NCI-H1417 (cell line): ENCODE measurements at regions not wholly inside any gene's neighbourhood (a gene's known extent, or its start where the extent isn't known, plus 50 kb on each side); places are given as distances from the start of the nearest gene placed in this dataset.

Experiments
- DNase-seq, 3 experiments: peaks; one replicate each; lab custom pipeline; 2025; lab: John Stamatoyannopoulos, UW

DNA sequence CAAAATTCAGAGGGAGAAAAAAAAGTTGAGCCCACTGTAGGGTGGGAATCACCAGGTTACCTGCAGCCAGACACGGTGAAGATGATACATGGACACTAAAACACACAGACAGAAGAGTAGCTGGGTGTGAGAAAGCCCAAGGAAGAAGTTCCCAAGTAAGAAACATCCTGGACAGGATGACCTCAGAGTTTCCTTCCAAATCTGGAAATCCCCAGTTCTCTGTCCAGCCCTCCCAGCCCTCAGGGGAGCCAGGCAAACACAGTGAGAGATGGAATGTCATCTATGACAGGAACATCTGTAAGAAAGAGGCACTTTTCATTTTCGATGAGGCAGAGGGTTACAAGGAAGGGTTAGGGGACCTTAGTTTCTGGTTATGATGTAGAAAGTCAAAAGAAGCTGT is 125.1 kb upstream of the LYZL1 start:
- no peak for DNase-seq

DNA sequence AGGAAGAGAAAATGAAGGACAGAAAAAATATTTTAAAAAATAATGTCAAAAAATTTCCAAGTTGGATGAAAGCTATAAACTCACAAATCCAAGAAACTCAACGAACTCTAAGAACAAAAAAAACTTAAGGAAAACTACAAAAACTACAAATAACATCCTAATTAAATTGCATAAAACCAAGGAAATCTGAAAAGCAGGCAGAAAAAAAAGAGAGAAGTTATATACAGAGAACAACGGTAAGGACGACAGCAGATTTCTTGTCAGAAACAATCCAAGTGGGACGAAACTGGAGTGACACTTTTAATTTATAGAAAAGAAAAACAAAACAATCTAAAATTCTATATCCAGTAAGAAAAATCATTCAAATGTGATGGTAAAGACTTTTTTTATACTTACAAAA is 122.2 kb upstream of the LYZL1 start:
- DNase-seq: no peak

DNA sequence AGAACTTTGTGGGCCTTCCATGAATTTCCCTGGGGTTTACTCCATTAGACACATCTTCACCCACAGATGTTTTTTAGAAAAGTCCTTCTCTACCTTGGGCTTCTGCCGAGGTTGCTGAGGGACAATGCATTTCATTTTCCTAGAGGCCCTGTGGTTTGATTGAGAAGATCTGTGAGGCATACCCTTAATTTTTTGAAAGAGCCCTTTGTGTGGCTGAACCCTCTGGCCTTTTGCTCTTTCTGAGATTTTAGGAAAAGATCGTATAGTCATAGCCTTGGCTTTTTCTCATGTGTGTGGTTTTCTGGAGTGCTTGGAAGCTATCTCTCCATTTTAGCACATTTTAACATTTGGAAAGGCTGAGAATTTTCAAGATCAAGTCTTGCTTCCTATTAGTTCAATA is 119.8 kb upstream of the LYZL1 start:
- no peak for DNase-seq

- no peak for DNase-seq
These were observed 117.2 kb upstream of the LYZL1 start for GRCh38 chr10:29171717-29172116.

GRCh38 chr10:29174389-29174788 is 114.5 kb upstream of the LYZL1 start:
- DNase-seq: no peak

GRCh38 chr10:29176845-29177832 is 111.7 kb upstream of the LYZL1 start:
- DNase-seq: no peak

DNA sequence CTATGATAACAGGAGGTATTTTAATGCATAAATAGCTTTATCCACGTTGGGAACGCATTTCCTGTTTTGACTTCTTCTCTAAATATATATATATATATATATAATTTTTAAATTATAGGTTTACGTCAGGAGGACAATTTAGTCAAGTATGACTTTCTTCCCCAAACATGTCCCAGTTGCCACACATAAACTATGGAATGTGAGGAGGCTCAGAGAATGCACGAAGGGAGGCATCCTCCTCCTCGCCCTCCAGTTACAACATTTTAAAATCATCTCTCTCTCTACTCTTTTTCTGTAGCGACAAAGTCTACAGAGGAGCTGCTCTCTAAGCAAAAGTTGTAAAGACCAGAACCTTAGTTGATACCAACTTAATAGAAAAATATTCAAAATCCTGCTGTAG is 106.9 kb upstream of the LYZL1 start:
- DNase-seq: no peak

- DNase-seq: peak in 1 of 3 experiments; percentile 1
These were observed 105.4 kb upstream of the LYZL1 start for GRCh38 chr10:29183301-29183945.

GRCh38 chr10:29184205-29185000 is 104.5 kb upstream of the LYZL1 start:
- DNase-seq: no peak

DNA sequence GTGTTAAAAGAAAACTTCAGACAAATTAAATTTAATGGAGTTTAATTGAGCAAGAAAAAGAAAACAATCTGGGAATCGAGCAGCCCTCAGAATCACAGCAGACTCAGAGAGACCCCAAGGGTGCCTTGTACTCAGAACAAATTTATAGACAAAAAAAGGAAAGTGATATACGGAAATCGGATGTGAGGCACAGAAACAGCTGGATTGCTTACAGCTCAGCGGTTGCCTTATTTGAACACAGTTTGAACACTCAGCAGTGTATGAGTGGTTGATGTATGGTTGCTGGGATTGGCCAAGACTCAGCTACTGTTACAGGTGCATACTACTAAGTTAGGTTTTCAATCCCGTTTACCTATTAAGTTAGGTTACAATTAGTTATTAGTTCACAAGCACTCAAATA is 103.8 kb upstream of the LYZL1 start:
- no peak for DNase-seq

DNA sequence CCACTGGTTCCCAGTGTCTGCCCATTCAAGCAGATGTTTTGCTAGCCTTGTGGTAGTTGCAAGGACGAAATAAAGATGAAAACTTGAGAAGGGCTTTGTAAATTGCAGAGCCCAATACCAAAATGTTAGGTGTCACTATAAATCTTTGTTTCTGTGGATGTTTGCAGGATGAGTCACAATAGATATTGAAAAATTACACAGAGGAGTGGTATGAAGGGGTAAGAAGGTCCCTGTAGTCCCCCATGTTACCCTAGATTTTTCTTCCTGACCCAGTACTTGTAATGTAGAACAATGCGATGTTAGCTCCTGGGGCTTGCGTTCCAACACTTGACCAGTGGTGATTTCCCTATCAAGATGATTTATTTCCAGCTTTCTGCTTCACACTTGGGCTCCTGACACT is 102.6 kb upstream of the LYZL1 start:
- no peak for DNase-seq

GRCh38 chr10:29189256-29189655 is 99.6 kb upstream of the LYZL1 start:
- DNase-seq: no peak

GRCh38 chr10:29191674-29192073 is 97.2 kb upstream of the LYZL1 start:
- no peak for DNase-seq

- no peak for DNase-seq
These were observed 89.5 kb upstream of the LYZL1 start for GRCh38 chr10:29199339-29199738.

- no peak for DNase-seq
These were observed 88.8 kb upstream of the LYZL1 start for GRCh38 chr10:29199941-29200679.

GRCh38 chr10:29202386-29202940 is 86.4 kb upstream of the LYZL1 start:
- DNase-seq: no peak

DNA sequence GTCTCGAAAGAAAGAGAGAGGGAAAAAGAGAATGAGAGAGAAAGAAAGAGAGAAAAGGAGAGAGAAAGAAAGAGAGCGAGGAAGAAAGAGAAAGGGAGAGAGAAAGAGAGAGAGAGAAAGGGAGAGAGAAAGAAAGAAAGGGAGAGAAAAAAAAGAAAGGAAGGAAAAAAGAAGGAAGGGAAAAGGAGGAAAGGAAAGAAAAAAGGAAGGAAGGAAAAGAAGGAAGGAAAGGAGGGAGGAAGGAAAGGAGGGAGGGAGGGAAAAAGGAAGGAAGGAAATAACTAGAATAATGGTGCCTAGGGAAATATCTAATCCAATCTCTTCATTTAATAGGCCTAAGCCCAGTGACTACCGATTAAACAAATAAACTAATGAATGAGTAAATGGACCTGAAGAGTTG is 85.4 kb upstream of the LYZL1 start:
- no peak for DNase-seq

GRCh38 chr10:29204070-29204800 is 84.6 kb upstream of the LYZL1 start:
- no peak for DNase-seq

DNA sequence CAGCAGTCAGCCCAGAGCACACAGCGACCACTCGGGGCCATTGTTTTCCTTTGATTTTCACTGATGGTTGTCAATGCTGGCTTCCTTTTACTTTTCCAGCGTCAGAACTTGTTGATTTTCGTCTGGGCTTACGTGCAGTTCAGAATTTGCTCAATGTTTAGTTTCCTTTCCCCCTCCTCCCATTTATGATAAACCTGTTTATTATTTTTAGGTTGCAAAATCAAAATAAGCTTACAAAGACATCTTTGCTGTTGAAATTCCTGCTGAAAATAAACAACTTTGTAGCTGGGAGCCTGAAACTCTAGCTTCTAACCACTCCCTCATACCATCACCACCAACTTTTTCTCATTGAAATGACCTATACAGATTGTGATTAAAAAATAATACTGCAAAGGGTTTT is 83.1 kb upstream of the LYZL1 start:
- no peak for DNase-seq

GRCh38 chr10:29208845-29209244 is 80.0 kb upstream of the LYZL1 start:
- DNase-seq: no peak

GRCh38 chr10:29209830-29210229 is 79.0 kb upstream of the LYZL1 start:
- DNase-seq: no peak
